GM18517 (cell line): ENCODE measurements at regions not wholly inside any gene's neighbourhood (a gene's known extent, or its start where the extent isn't known, plus 50 kb on each side); places are given as distances from the start of the nearest gene placed in this dataset.
A peak's percentile ranks its signal among the peaks of the same experiment; 100 is the strongest.
"Not testable (repeated sequence)": the region's sequence is repeated elsewhere in the genome, so short reads cannot be mapped to it uniquely, and the experiment has no call there.

Experiments used
- ATAC-seq: cut with Tn5 transposase; IDR thresholded peaks from one replicate; pipeline ENCODE4 v1.9.1; 2021; ENCODE audit warnings: mild to moderate bottlenecking, moderate library complexity; ENCODE audit not compliant: unreplicated experiment

DNA sequence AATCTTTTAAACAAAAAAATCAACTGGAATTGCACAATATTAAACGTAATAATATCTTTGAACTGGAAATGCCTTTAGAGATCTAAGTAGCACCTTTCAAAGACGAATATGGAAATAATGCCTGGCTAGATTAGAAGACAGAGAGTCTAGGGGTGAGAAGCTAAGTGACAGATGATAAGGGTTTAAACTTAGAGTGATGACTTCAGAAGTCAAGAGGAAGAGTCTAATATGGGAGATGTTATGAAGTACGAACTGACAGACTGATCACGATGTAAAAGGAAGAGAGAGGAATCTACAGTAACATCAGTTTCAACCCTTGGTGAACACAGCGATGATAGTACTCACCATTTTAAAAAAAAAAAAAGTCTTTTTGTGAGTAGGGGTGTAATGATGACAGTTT is 57.9 kb downstream of the HINT1 start:
- no peak for ATAC-seq

DNA sequence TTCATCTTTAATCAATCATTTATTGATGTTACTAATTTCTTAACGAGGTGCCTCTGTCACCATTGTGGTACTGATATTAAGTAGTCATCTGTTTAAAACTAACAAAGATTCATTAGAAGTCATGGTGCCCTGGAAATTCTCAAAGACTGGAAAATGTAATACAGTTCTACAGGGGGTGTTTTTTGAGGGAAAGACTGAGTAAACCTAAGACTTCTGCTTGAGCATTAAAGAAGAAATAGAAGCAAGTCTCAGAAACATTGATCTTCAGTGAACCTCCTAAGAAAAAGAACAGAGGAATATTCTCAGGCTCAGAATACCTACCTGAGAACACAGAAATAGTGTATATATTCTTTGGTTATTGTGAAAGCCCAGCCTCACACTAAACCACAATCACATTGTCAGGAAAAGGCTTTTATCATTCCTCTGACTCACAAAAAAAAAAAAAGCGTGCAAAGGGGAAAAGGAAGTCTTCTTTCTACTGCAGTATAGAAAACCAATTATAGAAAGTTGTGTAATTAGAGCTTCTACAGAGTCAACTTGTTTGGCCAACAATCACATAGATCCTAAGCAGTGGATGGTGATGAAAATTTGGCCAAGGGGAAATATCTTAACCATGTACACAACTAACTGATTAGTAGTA is 60.8 kb downstream of the HINT1 start:
- no peak for ATAC-seq

DNA sequence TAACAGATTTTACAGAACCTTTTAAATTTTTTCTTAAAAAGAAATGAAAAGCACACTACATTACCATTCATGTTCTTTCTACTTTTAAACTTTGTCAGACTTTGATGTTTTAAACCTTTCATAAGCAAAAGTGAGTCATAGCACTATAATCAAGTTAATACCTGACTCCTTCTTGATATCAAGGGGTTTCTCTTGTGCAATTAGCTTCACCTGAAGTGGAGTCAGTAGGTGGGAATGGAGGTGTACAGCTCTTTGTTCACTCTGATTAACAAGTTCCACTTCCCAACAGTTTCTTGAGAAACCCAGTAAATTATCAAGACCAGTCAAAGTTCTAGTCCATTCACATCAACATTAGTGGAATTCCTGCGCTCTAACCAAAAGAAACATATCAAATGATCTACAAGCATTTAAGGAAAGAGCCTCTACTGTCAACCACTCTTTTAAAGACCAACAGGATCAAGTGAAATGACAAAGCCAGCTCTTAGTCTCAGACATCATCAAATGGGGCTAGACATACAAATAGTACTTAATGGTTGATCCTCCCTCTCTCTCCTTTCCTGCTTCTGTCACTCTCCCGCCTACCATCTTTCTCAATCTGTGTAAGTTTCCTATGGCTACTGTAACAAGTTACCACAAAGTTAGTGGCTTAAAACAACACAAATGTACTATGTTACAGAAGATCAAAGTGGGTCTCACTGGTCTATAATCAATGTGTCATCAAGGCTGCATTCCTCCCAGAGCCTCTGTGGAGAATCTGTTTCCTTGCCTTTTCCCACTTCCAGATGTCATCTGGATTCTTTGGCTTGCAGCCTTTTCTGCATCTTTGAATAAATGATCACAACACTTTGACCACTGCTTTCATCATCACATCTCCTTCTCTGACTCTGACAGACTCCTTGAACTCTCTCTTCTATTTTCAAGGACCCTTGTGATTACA is 68.0 kb downstream of the HINT1 start:
- ATAC-seq: no peak

DNA sequence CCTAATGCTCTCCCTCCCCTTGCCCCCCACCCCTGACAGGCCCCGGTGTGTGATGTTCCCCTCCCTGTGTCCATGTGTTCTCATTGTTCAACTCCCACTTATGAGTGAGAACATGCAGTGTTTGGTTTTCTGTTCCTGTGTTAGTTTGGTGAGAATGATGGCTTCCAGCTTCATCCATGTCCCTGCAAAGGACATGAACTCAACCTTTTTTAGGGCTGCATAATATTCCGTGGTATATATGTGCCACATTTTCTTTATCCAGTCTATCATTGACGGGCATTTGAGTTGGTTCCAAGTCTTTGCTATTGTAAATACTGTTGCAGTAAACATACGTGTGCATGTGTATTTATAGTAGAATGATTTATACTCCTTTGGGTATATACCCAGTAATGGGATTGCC is 69.5 kb downstream of the HINT1 start:
- not testable (repeated sequence) for ATAC-seq

DNA sequence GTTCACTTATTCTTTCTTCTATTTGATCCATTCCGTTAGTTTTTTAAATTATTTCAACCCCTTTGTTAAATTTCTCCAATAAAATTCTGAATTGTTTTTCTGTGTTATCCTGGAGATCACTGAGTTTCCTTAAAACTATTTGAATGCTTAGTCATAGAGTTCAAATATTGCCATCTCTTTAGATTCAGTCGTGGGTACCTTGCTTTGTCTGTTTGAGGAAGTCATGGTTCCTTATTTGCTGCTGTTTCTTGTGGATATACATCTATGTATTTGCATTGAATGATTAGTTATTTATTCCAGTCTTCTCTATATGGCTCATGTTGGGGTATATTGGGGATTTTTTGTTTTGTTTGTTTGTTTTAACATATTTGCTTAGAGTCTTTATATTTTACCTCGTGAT is 80.6 kb downstream of the HINT1 start:
- ATAC-seq: no peak

DNA sequence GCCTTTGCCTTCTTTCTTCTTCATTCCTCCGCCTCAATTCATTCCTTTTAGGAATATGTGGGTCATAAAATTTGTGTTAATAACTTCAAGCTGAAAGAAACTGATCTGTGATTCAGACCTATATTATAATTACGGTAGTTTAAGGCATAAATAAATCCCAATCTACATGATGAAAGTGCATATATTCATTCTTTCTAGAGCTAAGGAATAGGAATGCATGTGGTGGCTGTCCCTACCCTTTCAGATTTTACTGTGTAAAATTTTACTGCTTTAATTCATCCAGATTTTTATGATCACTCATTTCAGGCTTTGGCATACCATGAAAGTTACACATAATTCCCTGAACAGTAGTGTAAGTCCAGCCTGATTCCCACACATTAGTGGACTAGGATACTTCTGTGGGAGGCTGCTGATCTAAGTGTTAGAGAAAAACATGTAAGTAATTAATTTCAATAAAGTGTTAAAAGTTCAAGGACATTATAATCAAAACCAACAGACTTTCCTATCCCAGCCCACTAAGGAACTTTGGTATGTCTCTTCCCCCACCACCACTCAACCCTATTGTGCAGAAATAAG is 83.1 kb downstream of the HINT1 start:
- no peak for ATAC-seq

DNA sequence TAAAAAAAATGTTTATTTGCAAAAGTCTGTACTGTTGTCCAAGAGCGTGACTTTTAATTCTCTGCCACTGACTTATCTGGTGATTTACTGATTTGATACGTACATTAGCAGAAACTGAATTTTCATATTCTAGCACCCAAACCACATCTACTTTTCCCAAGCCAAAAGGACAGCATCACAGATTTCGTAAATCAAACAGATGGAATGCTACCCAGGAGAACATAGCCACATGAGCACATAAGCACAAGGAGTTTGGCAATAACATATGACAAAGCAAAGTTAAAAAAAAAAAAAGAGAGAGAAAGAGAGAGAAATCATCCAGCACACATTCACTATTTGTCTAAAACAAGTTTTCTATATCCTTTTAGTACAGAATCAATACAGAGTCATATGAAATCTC is 83.7 kb downstream of the HINT1 start:
- ATAC-seq: no peak

DNA sequence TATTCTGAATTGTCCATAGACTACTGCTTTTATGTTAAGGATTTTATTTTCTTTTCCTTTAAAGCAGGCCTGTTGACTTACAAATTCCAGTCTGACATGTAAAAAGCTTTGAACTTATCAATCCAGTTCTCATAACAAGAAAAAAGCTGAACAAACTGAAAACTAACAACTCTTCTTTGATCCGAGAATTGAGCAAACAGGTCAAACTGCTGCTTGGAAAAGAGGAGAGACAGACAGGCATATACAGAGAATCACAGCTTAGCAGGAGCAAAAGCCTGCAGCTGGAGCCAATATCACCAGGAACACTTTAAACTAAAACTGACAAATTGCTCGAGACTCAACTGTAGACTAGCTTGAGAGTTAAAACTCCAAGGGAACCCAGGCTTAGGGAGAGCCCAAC is 85.8 kb downstream of the HINT1 start:
- ATAC-seq: no peak

DNA sequence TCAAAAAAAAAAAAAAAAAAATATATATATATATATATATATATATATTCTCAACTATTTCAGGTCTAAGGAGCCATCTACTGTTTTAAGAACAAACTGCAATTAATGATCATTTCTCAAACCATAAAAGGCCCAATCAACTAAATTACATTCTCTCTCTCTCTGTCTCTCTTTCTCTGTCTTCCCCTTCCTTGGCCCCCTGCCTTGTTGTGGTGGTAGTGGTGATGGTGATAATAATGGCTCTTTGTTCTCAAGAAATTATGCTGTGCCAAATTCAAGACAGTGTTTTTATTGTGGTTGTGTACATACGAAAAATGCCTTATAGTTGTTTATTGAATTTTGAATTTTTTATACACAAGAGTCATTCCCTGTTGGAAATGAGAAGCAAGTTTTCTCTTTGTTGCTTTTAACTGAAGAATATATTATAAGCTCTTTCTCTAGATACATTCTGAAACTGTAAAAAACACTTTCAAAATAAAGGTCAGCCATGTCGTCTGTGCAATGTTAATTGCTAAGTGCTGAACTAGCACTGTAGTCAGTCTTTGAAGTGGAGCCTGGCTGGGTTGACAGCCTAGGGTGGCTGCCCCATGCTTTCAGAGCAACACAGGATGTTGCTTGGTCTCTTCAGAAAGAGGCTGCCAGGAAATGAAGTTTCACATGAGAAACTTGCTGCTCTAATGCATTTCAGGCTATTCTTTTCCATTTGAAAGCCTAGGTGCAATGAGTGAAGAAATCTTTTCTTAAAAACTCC is 96.0 kb downstream of the HINT1 start:
- ATAC-seq: peak; percentile 90

DNA sequence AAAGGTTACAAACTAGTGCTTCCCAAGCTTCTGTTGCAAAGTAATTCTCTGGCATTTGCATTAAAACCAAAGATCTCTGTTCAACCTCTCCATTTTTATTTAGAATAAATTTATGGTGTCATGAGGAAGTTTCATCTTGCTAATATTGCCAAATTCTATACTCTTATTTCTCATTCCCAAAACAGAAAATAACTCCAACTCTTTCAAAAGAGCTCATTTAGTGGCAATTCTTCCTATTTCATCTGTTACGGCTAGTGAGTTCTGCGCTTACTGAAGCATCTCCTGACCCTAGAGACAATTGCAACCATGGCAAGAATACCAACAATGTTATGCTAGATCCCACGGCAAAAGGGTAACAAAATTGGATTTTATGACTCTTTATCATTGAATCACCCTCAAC is 97.0 kb downstream of the HINT1 start:
- no peak for ATAC-seq

DNA sequence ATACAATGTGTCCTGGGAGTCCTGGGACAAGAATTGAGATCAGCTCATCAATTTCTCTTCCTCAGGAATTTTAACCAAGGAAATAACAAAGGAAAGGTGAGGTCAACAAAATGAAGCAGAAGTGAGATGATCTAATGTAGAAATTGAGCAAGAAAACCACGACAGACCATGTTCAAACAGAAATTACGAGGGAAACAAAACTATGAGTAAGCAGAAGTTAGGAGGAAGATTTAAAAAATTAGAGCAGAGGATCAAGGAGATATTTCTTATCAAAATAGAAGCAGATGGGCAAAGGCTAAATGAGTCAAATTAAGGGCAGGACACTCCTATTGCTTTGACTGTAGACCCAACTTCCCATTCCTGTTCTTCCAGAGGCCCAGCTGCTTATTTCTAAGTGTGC is 97.4 kb downstream of the HINT1 start:
- ATAC-seq: no peak

DNA sequence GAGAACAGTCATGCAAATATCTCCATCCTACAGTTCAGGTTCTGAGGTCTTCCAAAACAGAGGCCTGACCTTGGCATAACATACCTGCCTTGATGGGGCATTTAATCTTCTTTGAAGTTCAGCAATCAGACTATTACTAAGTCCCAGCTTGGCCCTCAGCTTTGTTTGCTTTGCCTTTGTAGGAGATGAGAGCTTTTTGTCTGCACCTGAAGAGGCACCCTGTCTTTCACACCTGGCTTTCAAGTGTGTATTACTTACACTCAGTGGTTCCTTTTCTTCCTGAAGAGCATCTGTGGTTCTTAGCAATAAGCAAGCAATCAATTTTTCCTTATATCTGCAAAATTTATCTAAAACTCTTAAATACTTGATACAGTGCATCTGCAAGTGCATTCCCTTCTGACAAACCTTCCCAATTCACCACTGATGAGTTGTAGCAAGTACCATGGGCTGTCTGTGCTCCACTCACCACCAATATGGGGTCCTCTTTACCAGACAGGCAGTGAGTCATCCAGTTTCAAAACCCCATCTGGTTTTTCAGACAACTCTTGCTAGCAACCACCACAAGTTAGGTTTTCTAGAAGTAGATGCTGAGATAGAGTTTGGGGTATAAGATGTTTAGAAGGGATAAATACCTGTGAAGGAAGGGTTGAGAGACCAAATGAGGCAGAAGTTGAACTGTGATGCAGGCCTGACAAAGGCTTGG is 100.2 kb downstream of the HINT1 start:
- no peak for ATAC-seq

DNA sequence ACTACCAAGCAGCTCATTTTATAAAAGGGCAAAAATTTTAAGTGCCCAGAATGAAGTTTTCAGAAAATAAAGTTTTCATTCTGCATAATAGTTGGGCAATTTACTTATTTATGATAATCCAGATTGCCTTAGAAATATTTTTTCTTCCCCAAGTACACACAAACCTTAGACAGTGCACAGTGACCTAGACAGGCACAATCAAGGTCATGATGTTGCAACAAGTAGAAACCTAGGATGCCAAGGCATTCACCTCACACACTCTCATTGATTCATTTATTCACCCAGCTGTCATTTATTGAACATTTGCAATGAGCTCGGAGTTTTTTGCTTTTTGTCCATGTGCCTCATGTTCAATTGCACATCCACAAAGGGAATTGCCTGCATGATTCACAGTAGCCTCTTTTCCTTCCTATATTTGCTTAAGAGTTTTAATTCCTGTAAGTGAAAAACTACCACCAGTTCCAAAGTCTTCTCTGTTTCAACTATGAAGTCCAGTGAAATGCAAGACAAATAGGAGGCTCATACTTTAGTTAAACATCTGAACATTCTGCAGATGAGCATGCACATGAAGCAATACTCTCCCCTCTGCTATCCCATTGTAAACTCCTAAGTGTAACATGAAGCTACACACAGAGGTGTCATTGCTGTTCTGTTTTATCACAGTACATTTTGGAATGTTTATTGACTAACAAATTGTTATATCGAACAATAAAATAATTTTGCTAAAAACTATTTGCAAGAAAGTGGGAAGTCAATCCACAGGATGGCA is 122.9 kb downstream of the HINT1 start:
- ATAC-seq: no peak

DNA sequence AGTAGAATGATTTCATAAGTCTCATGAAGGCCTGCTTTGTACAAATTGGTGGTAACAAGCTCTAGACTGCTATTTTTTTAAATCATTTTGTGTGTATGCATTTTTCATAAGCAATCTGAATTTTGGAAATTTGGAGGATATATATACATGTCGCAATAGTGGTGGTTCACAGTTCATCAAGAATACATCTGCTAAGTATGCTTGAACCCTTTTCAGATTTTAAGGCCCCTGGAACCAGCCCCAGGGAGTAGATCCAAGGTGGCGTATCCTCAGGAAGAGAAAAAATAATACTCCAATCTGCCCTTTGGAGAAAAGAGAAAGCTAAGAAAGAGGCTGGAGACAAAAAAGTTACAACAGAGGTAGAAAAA is 141.6 kb downstream of the HINT1 start:
- ATAC-seq: no peak

DNA sequence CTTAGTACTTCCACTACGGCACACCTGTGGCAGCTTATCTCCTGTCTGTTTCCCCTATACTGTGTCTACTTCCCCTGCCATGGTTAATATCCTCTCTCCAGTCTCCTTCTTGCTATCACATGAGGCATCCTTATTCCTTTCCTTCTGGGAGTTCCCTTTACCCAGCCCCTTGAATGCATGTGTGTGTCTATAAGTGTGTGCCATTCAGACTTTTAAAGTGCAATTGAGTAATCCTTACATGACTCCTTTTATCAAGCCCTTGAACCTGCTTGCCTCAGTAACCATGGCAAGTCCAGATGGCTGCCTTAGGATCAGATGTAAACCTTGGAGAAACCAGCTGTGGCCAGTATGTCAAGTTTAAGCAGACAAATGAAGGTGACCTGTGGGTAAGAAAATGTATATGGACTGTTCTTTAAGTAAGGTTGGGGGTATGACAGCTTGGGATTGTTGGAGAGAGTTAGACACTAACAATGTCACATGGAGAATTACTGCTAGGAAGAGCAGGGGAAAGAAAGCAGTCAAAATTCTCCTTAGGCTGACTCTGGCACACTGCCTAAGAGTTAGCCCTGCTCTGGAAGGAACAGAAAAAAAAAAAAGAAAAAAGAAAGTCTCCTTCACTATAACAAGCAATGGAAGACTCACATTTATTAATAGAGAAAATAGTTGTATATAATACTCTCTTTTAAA is 142.1 kb downstream of the HINT1 start:
- no peak for ATAC-seq

DNA sequence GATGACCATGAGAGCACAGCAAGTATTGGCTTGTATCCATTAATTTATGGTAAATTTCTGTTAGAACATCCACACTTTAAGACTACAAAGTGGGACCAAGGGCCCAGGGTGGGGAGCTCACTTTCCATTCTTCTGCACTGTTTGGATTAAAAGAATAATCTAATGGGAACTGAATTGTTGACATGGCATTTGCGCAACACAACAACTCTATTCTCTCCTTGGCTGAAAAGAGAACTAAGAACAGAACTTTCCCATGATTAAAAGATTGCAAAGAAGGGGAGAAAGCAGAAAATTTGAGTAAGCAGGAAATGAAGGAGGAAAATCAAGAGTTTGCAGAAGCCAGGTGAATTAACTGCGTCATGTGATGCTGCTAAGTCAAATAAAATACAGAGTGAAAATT is 143.4 kb downstream of the HINT1 start:
- no peak for ATAC-seq

DNA sequence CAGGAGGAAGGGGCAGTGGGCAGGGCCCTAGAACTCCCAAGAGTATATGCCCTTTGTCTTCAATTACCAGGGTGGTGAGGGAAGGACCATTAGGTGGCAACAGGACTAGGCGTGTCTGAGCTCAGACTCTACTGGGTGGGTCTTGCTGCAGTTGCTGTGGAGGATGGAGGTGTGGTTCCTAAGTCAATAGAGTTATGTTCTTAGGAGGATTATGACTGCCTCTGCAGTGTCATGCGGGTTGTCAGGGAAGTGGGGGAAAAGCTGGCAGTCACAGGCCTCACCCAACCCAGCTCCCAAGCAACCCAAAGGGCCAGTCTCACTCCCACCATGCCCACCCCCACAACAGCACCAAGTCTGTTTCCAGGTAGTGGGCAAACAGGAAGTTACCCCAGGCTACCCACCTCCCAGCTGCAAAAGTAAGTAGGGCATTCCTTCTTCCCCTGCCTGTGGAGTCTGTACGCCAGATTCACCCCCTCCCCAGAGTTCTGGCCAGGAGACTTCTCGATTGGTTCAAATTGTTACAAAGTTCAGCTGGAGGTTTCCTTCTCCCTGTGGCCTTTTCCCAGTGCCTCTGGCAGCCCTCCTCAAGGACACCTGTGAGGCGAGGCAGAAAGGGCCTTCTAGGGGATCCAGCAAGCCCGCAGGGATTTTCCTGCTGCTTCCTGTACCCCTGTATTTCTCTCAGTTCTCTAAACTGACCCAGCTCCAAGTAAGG is 145.3 kb downstream of the HINT1 start:
- ATAC-seq: no peak

DNA sequence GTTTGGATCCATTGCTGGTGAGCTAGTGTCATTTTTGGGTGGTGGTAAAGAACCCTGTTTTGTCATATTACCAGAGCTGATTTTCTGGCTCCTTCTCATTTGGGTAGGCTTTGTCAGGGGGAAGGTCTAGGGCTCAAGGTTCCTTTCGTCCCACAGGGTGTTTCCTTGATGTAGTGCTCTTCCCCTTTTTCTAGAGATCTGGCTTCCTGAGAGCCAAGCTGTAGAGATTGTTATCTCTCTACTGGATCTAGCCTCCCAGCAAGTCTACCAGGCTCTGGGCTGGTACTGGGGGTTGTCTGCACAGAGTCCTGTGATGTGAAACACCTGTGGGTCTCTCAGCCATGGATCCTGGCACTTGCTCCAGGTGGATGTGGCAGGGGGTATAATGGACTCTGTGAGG is 145.9 kb downstream of the HINT1 start:
- no peak for ATAC-seq

DNA sequence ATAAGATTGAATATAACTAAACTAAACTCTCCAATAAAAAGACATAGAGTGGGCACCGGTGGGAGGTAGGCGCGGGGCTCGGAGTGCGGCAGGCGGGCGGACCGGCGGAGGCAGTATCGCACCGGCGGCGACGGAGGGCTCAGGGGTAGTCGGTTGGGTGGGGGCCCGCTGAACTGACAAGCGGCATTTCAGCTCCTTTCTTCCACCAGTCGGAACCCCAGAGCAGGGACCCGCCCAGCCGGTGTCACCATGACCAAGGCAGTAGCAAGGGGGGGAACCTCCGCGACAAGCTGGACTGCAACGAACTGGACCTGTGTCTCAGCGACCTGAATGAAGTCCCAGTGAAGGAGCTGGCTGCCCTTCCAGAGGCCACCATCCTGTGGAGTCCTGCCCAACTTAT is 156.7 kb downstream of the HINT1 start:
- ATAC-seq: no peak
